Endodermal cell (in vitro differentiated cells): ENCODE measurements at regions not wholly inside any gene's neighbourhood (a gene's known extent, or its start where the extent isn't known, plus 50 kb on each side); places are given as distances from the start of the nearest gene placed in this dataset.

Experiments used
- DNase-seq: peaks from one replicate; pipeline ENCODE4 v3.0.0-alpha.2; 2017
- H3K27ac ChIP-seq: 2 replicates; pipeline ENCODE4 v1.5.1; 2013; ENCODE audit warnings: mild to moderate bottlenecking, low read depth, low read length, moderate library complexity
- H3K27me3 ChIP-seq: 2 replicates; pipeline ENCODE4 v1.6.1; 2013; ENCODE audit warnings: mild to moderate bottlenecking, low read length, moderate library complexity; ENCODE audit not compliant: insufficient read depth, control insufficient read depth, poor library complexity, severe bottlenecking
- H3K36me3 ChIP-seq: 2 replicates; pipeline ENCODE4 v1.7.0; 2013; ENCODE audit warnings: mild to moderate bottlenecking, low read length, moderate library complexity; ENCODE audit not compliant: control insufficient read depth, insufficient read depth
- H3K4me1 ChIP-seq: one replicate; pipeline ENCODE4 v1.7.0; 2013; ENCODE audit warnings: low read length; ENCODE audit not compliant: control insufficient read depth, insufficient read depth
- H3K4me3 ChIP-seq: 2 replicates; pipeline ENCODE4 v1.5.1; 2013; ENCODE audit warnings: mild to moderate bottlenecking, low read length, moderate library complexity
- H3K9ac ChIP-seq: 2 replicates; pipeline ENCODE4 v1.6.1; 2013; ENCODE audit warnings: mild to moderate bottlenecking, low read length, moderate library complexity; ENCODE audit not compliant: poor library complexity, severe bottlenecking; ENCODE audit errors: extremely low read depth
- H3K9me3 ChIP-seq: 2 replicates; pipeline ENCODE4 v1.6.1; 2013; ENCODE audit warnings: mild to moderate bottlenecking, low read length, moderate library complexity; ENCODE audit not compliant: control insufficient read depth
- H3K27ac Mint-ChIP-seq: 2 replicates; pipeline ENCODE4 v1.8.0; 2020; ENCODE audit warnings: mixed read lengths
- H3K27me3 Mint-ChIP-seq: 2 replicates; pipeline ENCODE4 v1.8.0; 2021; ENCODE audit warnings: mild to moderate bottlenecking, mixed read lengths; ENCODE audit not compliant: insufficient read depth
- H3K36me3 Mint-ChIP-seq: 2 replicates; pipeline ENCODE4 v1.8.0; 2020; ENCODE audit warnings: low read depth, mixed read lengths
- H3K4me1 Mint-ChIP-seq: 2 replicates; pipeline ENCODE4 v1.8.0; 2020; ENCODE audit warnings: mixed read lengths
- H3K4me3 Mint-ChIP-seq: 2 replicates; pipeline ENCODE4 v1.8.0; 2020; ENCODE audit warnings: mild to moderate bottlenecking, moderate library complexity, mixed read lengths
- H3K9me3 Mint-ChIP-seq: 2 replicates; pipeline ENCODE4 v1.8.0; 2020; ENCODE audit warnings: mild to moderate bottlenecking, mixed read lengths
- CTCF ChIP-seq: fragments of 200-600 bp; sonication (generic); conservative IDR thresholded peaks from 2 replicates; pipeline ENCODE4 v1.5.0; 2021; ENCODE audit warnings: antibody characterized with exemption, mild to moderate bottlenecking
- WGBS, 2 experiments: methylation state at CpG; one replicate each; pipeline versions ENCODE4 v1.1.5 to v1.1.7; 2013; ENCODE audit warnings: missing lambda C conversion rate in 2 of 2, mixed read lengths in 1 of 2; ENCODE audit not compliant: insufficient coverage in 1 of 2, insufficient read length in 1 of 2; 5-methylcytosine and 5-hydroxymethylcytosine counted together

DNA sequence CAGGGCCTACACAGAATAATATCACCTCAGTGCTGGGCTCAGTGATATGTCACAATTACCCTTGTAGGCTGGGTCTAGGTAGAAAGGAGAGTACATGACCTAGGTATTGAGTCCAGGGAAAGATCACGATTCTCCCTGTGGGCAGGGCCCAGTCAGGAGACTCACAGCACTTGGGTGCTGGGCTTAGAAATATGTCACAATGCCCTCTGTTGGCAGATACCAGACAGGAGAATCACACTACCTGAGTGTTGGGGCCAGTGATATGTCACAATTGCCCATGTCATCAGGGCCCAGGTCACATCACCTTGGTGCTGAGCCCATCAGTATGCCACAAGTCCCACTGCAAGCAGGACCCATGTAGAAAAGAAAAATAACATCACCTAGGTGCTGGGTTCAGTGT, 2105.5 kb downstream of the TP53TG3F start:
- no peaks in the 10 kb centered on the region for H3K27me3 Mint-ChIP-seq
- peaks cover 96% of the 10 kb centered on the region for H3K9me3 Mint-ChIP-seq
- no peaks in the 10 kb centered on the region for H3K4me1 ChIP-seq
- DNase-seq = no peak
- no peaks in the 10 kb centered on the region for H3K4me1 Mint-ChIP-seq
- WGBS, 2 experiments = 79 to 80% methylated on average over 1 of the region's 1 CpG
- H3K27ac Mint-ChIP-seq = no peak overlapping the region
- H3K9me3 ChIP-seq = peaks cover 90% of the 10 kb centered on the region
- no peak overlapping the region for H3K4me3 ChIP-seq
- H3K27ac ChIP-seq = no peak overlapping the region
- no peaks in the 10 kb centered on the region for H3K36me3 Mint-ChIP-seq
- no peak overlapping the region for H3K9ac ChIP-seq
- TF ChIP-seq CTCF = no peak
- H3K36me3 ChIP-seq = no peaks in the 10 kb centered on the region
- H3K27me3 ChIP-seq = no peaks in the 10 kb centered on the region
- no peak overlapping the region for H3K4me3 Mint-ChIP-seq

DNA sequence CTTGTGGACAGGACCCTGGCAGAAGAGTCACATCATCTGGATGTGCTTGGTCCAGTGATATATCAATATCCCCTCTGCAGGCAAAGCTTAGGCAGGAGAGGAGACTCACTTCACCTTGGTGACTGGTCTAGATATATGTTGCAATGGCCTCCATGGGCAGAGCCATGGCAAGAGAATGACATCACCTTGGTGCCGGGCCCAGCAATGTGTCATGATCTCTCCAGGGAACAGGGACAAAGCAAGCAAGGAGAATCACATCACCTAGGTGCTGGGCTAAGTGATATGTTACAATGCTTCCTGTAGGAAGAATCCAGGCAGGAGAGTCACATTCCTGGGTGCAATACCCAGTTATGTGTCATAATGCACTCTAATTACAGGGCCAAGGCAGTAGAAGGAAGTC, 2106.2 kb downstream of the TP53TG3F start:
- 93 to 100% methylated on average over 1 of the region's 1 CpG for WGBS, 2 experiments
- Histone ChIP-seq H3K27me3 (no peaks in the 10 kb centered on the region), H3K27ac (no peak overlapping the region), H3K36me3 (no peaks in the 10 kb centered on the region), H3K9ac (no peak overlapping the region), H3K4me3 (no peak overlapping the region), H3K4me1 (no peaks in the 10 kb centered on the region), H3K9me3 (peaks cover 91% of the 10 kb centered on the region)
- Mint-ChIP-seq H3K9me3 (peaks cover 96% of the 10 kb centered on the region), H3K36me3 (no peaks in the 10 kb centered on the region), H3K4me3 (no peak overlapping the region), H3K27ac (no peak overlapping the region), H3K27me3 (no peaks in the 10 kb centered on the region), H3K4me1 (no peaks in the 10 kb centered on the region)
- no peak for DNase-seq
- TF ChIP-seq CTCF = no peak

GRCh38 chr16:35569413-35569812, 2110.0 kb downstream of the TP53TG3F start:
- Mint-ChIP-seq H3K9me3 (peaks cover 98% of the 10 kb centered on the region), H3K4me3 (no peak overlapping the region), H3K4me1 (no peaks in the 10 kb centered on the region), H3K27ac (no peak overlapping the region), H3K36me3 (no peaks in the 10 kb centered on the region), H3K27me3 (no peaks in the 10 kb centered on the region)
- Histone ChIP-seq H3K4me3 (no peak overlapping the region), H3K4me1 (no peaks in the 10 kb centered on the region), H3K9ac (no peak overlapping the region), H3K27me3 (no peaks in the 10 kb centered on the region), H3K27ac (no peak overlapping the region), H3K36me3 (no peaks in the 10 kb centered on the region), H3K9me3 (peaks cover 94% of the 10 kb centered on the region)
- no peak for TF ChIP-seq CTCF
- no peak for DNase-seq
